ENCODE measurements at regions not wholly inside any gene's neighbourhood (a gene's known extent, or its start where the extent isn't known, plus 50 kb on each side); places are given as distances from the start of the nearest gene placed in this dataset.

DNA sequence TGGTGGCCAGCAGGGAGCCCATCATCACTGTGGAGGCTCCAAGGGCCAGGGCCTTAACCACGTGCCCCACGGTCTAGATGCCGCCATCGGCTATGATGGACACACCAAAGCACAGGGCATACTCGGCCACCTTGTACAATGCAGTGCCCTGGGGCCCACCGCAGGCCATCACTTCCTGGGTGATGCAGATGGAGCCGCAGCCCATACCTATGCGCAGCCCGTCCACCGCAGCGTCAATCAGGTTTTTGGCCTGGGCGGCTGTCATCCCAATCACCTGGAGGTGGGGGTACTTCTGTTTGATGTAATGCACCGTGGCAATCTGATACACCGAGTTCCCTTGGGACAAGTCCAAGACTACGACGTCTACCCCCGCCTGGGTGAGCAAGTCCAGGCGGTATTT is 153.3 kb upstream of the ZSWIM2 start:
- TF ChIP-seq, protein P1, sequence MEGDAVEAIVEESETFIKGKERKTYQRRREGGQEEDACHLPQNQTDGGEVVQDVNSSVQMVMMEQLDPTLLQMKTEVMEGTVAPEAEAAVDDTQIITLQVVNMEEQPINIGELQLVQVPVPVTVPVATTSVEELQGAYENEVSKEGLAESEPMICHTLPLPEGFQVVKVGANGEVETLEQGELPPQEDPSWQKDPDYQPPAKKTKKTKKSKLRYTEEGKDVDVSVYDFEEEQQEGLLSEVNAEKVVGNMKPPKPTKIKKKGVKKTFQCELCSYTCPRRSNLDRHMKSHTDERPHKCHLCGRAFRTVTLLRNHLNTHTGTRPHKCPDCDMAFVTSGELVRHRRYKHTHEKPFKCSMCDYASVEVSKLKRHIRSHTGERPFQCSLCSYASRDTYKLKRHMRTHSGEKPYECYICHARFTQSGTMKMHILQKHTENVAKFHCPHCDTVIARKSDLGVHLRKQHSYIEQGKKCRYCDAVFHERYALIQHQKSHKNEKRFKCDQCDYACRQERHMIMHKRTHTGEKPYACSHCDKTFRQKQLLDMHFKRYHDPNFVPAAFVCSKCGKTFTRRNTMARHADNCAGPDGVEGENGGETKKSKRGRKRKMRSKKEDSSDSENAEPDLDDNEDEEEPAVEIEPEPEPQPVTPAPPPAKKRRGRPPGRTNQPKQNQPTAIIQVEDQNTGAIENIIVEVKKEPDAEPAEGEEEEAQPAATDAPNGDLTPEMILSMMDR (IDR thresholded peaks at IDR 0.05; ENCODE audit: control insufficient read depth, extremely low read depth, insufficient read depth) = no peak
- DNase-seq (ENCODE audit: low read depth) = no peak

DNA sequence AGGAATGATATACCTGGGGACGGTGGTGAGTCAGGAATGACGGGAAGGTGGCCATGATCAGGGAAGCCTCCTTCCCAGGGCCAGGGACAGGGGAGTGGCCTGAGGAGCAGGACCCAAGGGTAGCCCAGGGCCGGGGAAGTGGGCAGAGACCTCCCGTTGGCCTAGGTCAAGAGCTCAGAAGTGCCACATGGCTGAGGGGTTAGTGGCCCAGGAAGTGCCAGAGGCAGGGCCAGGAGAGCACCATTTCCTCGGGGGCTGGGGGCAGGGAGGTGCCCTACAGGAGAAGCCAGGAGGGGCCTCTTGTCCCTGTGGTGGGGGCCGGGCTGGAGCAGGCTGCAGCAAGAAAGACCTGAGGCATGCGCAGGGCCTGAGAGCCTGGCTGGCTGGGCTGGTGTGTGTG is 152.3 kb upstream of the ZSWIM2 start:
- TF ChIP-seq, protein P1 (IDR thresholded peaks at IDR 0.05; ENCODE audit: control insufficient read depth, extremely low read depth, insufficient read depth) = no peak
- H3K4me3 ChIP-seq (ENCODE audit: low read depth, low read length) = no peak overlapping the region
- no peak for DNase-seq (ENCODE audit: low read depth)

More for the DNA sequence above, 153.3 kb upstream of the ZSWIM2 start:
- H3K4me3 ChIP-seq (ENCODE audit: low read depth, low read length) = no peak overlapping the region

DNA sequence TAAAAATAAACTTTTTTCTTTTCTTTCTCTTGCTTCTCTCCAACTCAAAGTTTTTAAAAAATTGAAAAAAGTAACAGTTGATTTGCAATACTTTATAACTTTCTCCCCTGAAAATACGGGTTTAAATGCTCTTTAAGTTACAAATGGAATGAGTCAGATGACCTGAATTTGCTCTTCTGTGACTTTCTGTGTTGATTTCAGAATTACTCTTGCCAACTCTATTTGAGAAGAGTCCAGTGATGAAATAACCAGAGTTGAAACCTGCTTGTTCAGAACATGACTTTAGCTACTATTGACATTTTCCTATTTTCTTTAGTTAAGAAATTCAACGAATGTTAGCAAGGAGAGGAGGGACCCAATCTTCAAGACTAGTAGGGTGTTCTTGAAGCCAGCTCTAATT is 146.1 kb upstream of the ZSWIM2 start:
- no peak overlapping the region for H3K4me3 ChIP-seq (ENCODE audit: low read depth, low read length)
- TF ChIP-seq, protein P1 (IDR thresholded peaks at IDR 0.05; ENCODE audit: control insufficient read depth, extremely low read depth, insufficient read depth) = no peak
- no peak for DNase-seq (ENCODE audit: low read depth)

DNA sequence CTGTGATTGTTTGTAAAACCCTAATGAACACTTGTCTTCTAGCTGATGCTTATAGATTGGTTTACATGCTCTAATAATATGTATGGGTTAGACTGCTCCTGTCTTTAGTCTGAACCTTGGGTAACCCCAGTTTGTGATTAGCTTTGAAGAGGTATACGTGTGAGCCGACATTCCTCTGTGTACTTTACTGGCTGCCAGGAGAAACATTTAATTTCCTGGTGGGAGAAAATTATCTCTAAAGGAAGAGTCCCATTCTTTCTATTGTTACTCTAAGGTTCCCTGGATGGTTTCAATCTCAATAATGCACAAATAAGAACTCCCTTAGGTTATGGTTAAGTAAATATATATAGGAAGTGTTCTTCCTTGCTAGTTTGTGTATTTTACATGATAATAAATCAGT is 143.6 kb upstream of the ZSWIM2 start:
- H3K4me3 ChIP-seq (ENCODE audit: low read depth, low read length) = no peak overlapping the region
- TF ChIP-seq, protein P1 (IDR thresholded peaks at IDR 0.05; ENCODE audit: control insufficient read depth, extremely low read depth, insufficient read depth) = no peak
- DNase-seq (ENCODE audit: low read depth) = no peak

DNA sequence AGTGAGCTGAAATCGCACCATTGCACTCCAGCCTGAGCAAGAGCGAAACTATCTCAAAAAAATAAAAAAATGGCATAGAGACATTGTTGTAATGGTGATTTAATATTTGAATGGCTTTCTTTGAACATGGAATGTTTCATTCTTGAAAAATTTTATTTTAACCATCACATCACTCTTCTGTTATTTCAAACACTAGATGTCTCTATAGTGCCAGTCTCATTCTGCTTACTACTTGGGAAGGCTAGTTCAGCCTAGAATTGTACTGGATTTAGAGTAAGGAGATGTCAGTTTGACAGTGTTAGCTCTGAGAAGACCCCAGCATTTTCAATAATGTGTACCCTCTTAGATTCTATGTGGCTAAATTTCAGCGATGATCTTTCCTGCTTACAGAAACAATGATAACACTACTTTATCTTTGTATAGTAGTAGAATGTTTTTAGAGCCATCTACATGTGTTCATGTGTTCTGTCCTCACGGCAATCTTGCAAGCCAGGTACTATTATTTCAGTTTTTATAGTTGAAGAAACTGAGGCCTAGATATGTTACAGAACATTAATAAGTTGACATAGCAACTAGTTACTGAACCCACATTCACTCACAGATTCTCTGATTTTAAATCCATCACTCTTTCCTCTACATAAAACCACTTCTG is 142.9 kb upstream of the ZSWIM2 start:
- DNase-seq (ENCODE audit: low read depth) = no peak
- TF ChIP-seq, protein P1 (IDR thresholded peaks at IDR 0.05; ENCODE audit: control insufficient read depth, extremely low read depth, insufficient read depth) = peak; percentile 42
- no peak overlapping the region for H3K4me3 ChIP-seq (ENCODE audit: low read depth, low read length)

DNA sequence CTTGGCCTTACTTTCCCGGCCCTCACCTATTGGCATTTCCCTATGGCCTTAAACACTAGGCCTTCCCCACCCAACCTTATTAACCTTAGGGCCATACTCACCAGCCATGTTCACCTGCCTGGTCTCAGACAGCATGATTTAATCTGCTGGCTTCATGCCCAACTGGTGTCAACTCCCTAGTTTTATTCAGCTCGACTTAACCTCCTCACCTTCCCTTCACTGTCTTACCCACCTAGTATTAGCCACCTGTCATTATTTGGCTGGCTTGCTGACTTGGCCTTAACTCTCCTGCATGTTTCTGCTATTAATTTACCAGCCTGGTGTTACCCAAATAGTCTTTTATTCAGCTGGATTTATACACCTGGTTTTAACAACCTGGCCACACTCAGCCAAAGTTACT is 136.0 kb upstream of the ZSWIM2 start:
- TF ChIP-seq, protein P1 (IDR thresholded peaks at IDR 0.05; ENCODE audit: control insufficient read depth, extremely low read depth, insufficient read depth) = no peak
- no peak overlapping the region for H3K4me3 ChIP-seq (ENCODE audit: low read depth, low read length)
- no peak for DNase-seq (ENCODE audit: low read depth)

DNA sequence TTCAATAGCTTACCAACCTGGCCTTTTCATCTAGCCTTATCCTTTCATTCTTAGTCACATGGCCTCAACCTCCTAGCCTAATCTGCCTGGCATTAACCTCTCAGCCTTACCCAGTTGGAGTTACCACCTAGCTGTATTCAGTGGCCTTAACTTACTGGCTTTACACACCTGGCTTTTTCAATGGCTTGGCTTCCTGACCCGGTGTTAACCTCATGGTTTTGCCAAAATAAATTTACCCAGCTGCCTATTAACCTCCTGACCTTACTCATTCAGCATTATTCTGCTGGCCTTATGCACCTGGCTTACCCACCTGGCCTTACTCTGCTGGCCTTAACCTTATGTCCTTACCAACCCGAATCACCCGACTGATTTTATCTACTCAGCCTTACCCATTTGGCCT is 135.5 kb upstream of the ZSWIM2 start:
- TF ChIP-seq, protein P1 (IDR thresholded peaks at IDR 0.05; ENCODE audit: control insufficient read depth, extremely low read depth, insufficient read depth) = no peak
- DNase-seq (ENCODE audit: low read depth) = peak; percentile 82
- no peak overlapping the region for H3K4me3 ChIP-seq (ENCODE audit: low read depth, low read length)

Measured in LNCaP clone FGC (cell line).